Esophagus muscularis mucosa (tissue), 4 donors: ENCODE measurements at regions not wholly inside any gene's neighbourhood (a gene's known extent, or its start where the extent isn't known, plus 50 kb on each side); places are given as distances from the start of the nearest gene placed in this dataset.
A peak's percentile ranks its signal among the peaks of the same experiment; 100 is the strongest.

Source experiments
- DNase-seq: peaks from one replicate; pipeline ENCODE4 v3.0.0-alpha.2; 2017; ENCODE audit errors: extremely low spot score
- H3K27ac ChIP-seq, 4 donors: fragments of 200-600 bp; sonication (generic); replicated peaks in 1 of 4; 1 replicate in 3 of 4; 2 replicates in 1 of 4; pipeline ENCODE4 v1.5.1; 2016 to 2019; ENCODE audit warnings: mild to moderate bottlenecking in 1 of 4
- H3K27me3 ChIP-seq, 4 donors: fragments of 200-600 bp; sonication (generic); one replicate each; pipeline versions ENCODE4 v1.5.1 to v1.6.0; 2016 to 2019
- H3K36me3 ChIP-seq, 4 donors: fragments of 200-600 bp; sonication (generic); one replicate each; pipeline ENCODE4 v1.5.1; 2016 to 2019
- H3K4me1 ChIP-seq, 4 donors: fragments of 200-600 bp; sonication (generic); one replicate each; pipeline ENCODE4 v1.5.1; 2016 to 2019
- H3K4me3 ChIP-seq, 4 donors: fragments of 200-600 bp; sonication (generic); 1 replicate in 2 of 4; 2 replicates in 2 of 4; pipeline ENCODE4 v1.5.1; 2016 to 2019; ENCODE audit warnings: mild to moderate bottlenecking in 4 of 4, moderate library complexity in 1 of 4
- H3K9me3 ChIP-seq, 4 donors: fragments of 200-600 bp; sonication (generic); 1 replicate in 3 of 4; 2 replicates in 1 of 4; pipeline ENCODE4 v1.5.1; 2016 to 2019
- EP300 ChIP-seq: sonication (generic); formaldehyde crosslinking; IDR thresholded peaks from one replicate; pipeline ENCODE4 v1.6.1; 2017; ENCODE audit warnings: antibody characterized with exemption
- POLR2A ChIP-seq: fragments of 450-650 bp; IDR thresholded peaks from one replicate; pipeline ENCODE4 v1.6.1; 2017; ENCODE audit warnings: antibody characterized with exemption, moderate library complexity, mild to moderate bottlenecking, low read depth
- POLR2AphosphoS5 ChIP-seq, 2 donors: sonication (generic); formaldehyde crosslinking; IDR thresholded peaks; one replicate each; pipeline ENCODE4 v1.6.1; 2017; ENCODE audit warnings: antibody characterized with exemption in 2 of 2
- WGBS: methylation state at CpG from one replicate; pipeline ENCODE4 v1.1.5; 2018; 5-methylcytosine and 5-hydroxymethylcytosine counted together
- intact Hi-C: fragments of 100-400 bp; cut with DNase I; formaldehyde crosslinking; loops from one replicate; pipeline ENCODE4 v1.15.1; 2023
- TF ChIP-seq, protein P1 (sequence below), 3 experiments: fragments of 200-600 bp in 2 of 3; fragments of 450-650 bp in 1 of 3; sonication (generic) in 2 of 3; IDR thresholded peaks; one replicate each; pipeline ENCODE4 v1.5.1; 2017 to 2019; ENCODE audit warnings: antibody characterized with exemption in 3 of 3, mild to moderate bottlenecking in 2 of 3, moderate library complexity in 1 of 3

DNA sequence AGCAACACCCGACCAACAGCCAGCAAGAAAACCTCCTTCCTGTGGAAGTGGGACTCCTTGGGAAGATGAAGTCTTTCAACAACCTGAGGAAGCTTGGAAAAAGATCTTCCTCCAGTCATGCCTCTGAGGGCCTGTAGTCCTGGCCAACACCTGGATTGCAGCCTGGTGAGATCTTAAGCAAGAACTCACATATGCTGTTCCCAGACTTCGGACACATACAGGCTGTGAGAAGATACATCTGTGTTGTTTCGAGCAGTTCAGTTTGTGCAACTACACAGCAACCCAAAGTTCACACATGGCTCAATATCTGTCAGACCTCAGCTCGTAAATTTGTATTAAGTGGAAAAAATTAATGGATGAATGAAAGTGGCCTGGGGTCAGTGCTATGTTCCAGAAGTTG, 65.1 kb upstream of the UBAC2 start:
- no peaks in the 10 kb centered on the region for H3K27me3 ChIP-seq
- intact Hi-C loops: no loop called here

GRCh38 chr13:99136427-99136954, 64.2 kb upstream of the UBAC2 start:
- H3K27me3 ChIP-seq: no peaks in the 10 kb centered on the region
- WGBS: 79% methylated on average over 6 of the region's 8 CpGs
- no peak overlapping the region for H3K4me3 ChIP-seq
- TF ChIP-seq POLR2AphosphoS5 (IDR thresholded peaks at IDR 0.05) (no peak), POLR2A (no peak), EP300 (no peak)
- TF ChIP-seq, protein P1, sequence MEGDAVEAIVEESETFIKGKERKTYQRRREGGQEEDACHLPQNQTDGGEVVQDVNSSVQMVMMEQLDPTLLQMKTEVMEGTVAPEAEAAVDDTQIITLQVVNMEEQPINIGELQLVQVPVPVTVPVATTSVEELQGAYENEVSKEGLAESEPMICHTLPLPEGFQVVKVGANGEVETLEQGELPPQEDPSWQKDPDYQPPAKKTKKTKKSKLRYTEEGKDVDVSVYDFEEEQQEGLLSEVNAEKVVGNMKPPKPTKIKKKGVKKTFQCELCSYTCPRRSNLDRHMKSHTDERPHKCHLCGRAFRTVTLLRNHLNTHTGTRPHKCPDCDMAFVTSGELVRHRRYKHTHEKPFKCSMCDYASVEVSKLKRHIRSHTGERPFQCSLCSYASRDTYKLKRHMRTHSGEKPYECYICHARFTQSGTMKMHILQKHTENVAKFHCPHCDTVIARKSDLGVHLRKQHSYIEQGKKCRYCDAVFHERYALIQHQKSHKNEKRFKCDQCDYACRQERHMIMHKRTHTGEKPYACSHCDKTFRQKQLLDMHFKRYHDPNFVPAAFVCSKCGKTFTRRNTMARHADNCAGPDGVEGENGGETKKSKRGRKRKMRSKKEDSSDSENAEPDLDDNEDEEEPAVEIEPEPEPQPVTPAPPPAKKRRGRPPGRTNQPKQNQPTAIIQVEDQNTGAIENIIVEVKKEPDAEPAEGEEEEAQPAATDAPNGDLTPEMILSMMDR (IDR thresholded peaks at IDR 0.05): no peak
- peaks cover 0 to 6% (median 0%) of the 10 kb centered on the region in 4 donors for H3K4me1 ChIP-seq
- H3K36me3 ChIP-seq: no peaks in the 10 kb centered on the region
- no peak for DNase-seq
- H3K27ac ChIP-seq: no peak overlapping the region
- no peaks in the 10 kb centered on the region for H3K9me3 ChIP-seq
- intact Hi-C loops: no loop called here

More for the DNA sequence above, 65.1 kb upstream of the UBAC2 start:
- WGBS: 59% methylated on average over 4 of the region's 4 CpGs
- H3K27ac ChIP-seq: no peak overlapping the region
- no peaks in the 10 kb centered on the region for H3K9me3 ChIP-seq
- TF ChIP-seq EP300: no peak
- peak in 1 of 2 donors; percentile 24 for TF ChIP-seq POLR2AphosphoS5 (IDR thresholded peaks at IDR 0.05)
- H3K4me3 ChIP-seq: no peak overlapping the region
- DNase-seq: no peak
- H3K36me3 ChIP-seq: no peaks in the 10 kb centered on the region
- peaks cover 0 to 6% (median 0%) of the 10 kb centered on the region in 4 donors for H3K4me1 ChIP-seq

DNA sequence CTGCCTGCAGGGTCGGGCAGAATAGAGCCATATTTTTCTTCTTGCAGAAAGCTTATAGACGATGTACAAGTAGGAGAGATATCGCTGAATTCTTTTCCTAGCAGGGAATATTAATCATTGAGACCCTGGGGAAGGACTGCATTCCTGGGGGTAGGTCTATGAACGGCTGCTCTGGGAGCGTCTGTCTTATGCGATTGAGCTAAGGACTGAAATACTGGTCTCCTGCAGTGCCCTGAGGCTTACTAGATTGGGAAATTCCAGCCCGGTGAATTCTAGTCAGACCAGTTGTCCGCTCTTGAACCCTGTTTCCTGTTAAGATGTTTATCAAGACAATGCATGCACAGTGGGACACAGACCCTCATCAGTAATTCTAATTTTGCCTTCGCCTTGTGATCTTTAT, 59.8 kb upstream of the UBAC2 start:
- H3K4me3 ChIP-seq: no peak overlapping the region
- TF ChIP-seq POLR2A (no peak), EP300 (no peak), POLR2AphosphoS5 (IDR thresholded peaks at IDR 0.05) (no peak)
- TF ChIP-seq, protein P1 (IDR thresholded peaks at IDR 0.05): no peak
- no peak overlapping the region for H3K27ac ChIP-seq
- H3K27me3 ChIP-seq: no peaks in the 10 kb centered on the region
- DNase-seq: no peak
- WGBS: 87% methylated on average over 9 of the region's 9 CpGs
- no peaks in the 10 kb centered on the region for H3K9me3 ChIP-seq
- intact Hi-C loops: no loop called here
- no peaks in the 10 kb centered on the region for H3K36me3 ChIP-seq
- H3K4me1 ChIP-seq: peaks cover 0 to 6% (median 0%) of the 10 kb centered on the region in 4 donors

DNA sequence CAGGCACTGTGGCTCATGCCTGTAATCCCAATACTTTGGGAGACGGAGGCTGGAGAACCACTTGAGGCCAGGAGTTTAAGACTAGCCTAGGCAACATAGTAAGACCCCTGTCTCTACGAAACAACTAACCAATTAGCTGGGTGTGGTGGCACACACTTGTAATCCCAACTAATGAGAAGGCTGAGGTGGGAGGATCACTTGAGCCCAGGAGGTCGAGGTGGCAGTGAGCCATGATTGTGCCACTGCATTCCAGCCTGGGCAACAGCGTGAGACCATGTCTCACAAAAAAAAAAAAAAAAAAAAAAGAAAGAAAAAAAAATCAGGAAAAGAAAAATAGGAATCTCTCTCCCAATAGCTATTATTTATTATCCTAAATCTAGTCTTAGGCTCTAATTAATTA, 56.8 kb upstream of the UBAC2 start:
- no peak overlapping the region for H3K27ac ChIP-seq
- intact Hi-C loops: no loop called here
- H3K9me3 ChIP-seq: no peaks in the 10 kb centered on the region
- no peak for DNase-seq
- H3K36me3 ChIP-seq: no peaks in the 10 kb centered on the region
- no peak overlapping the region for H3K4me3 ChIP-seq
- no peaks in the 10 kb centered on the region for H3K4me1 ChIP-seq
- TF ChIP-seq, protein P1 (IDR thresholded peaks at IDR 0.05): no peak
- no peak for TF ChIP-seq POLR2A
- no peak for TF ChIP-seq POLR2AphosphoS5 (IDR thresholded peaks at IDR 0.05)
- no peak for TF ChIP-seq EP300
- WGBS: 87% methylated on average over 4 of the region's 4 CpGs
- peaks cover 0 to 7% (median 0%) of the 10 kb centered on the region in 4 donors for H3K27me3 ChIP-seq

DNA sequence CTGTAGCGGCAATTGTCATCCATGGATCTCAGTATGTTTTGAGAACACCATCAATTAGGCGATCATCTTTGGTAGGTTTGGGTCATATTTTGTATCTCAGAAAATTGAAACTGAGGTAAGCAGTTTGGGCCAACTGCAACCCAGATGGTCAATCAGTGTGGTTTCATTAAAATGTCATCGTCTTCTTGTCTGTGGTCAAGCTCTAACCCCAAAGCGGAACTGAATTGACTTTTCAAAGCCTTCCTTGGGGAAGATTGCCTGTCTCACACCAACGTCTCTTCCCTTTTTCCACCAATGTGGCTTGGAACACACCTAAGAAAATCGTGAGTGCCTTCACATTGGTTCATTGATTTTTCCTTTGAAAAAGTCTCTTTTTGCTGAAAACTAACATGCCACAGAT, 56.3 kb upstream of the UBAC2 start:
- no peak for TF ChIP-seq POLR2A
- H3K27me3 ChIP-seq: peaks cover 0 to 7% (median 0%) of the 10 kb centered on the region in 4 donors
- 79% methylated on average over 6 of the region's 6 CpGs for WGBS
- H3K27ac ChIP-seq: no peak overlapping the region
- no peak for DNase-seq
- no peak overlapping the region for H3K4me3 ChIP-seq
- intact Hi-C loops: no loop called here
- no peaks in the 10 kb centered on the region for H3K9me3 ChIP-seq
- H3K4me1 ChIP-seq: no peaks in the 10 kb centered on the region
- no peaks in the 10 kb centered on the region for H3K36me3 ChIP-seq

GRCh38 chr13:99145461-99145860, 55.2 kb upstream of the UBAC2 start:
- intact Hi-C loops: no loop called here
- Histone ChIP-seq H3K4me3 (no peak overlapping the region), H3K9me3 (no peaks in the 10 kb centered on the region), H3K36me3 (no peaks in the 10 kb centered on the region), H3K27me3 (peaks cover 0 to 7% (median 0%) of the 10 kb centered on the region in 4 donors), H3K27ac (no peak overlapping the region), H3K4me1 (no peaks in the 10 kb centered on the region)
- TF ChIP-seq EP300 (no peak), POLR2AphosphoS5 (IDR thresholded peaks at IDR 0.05) (no peak), POLR2A (no peak)
- TF ChIP-seq, protein P1 (IDR thresholded peaks at IDR 0.05): no peak
- WGBS: 86% methylated on average over 4 of the region's 4 CpGs
- no peak for DNase-seq
